ENCODE measurements at regions not wholly inside any gene's neighbourhood (a gene's known extent, or its start where the extent isn't known, plus 50 kb on each side); places are given as distances from the start of the nearest gene placed in this dataset.
"Not testable (repeated sequence)": the region's sequence is repeated elsewhere in the genome, so short reads cannot be mapped to it uniquely, and the experiment has no call there.

DNA sequence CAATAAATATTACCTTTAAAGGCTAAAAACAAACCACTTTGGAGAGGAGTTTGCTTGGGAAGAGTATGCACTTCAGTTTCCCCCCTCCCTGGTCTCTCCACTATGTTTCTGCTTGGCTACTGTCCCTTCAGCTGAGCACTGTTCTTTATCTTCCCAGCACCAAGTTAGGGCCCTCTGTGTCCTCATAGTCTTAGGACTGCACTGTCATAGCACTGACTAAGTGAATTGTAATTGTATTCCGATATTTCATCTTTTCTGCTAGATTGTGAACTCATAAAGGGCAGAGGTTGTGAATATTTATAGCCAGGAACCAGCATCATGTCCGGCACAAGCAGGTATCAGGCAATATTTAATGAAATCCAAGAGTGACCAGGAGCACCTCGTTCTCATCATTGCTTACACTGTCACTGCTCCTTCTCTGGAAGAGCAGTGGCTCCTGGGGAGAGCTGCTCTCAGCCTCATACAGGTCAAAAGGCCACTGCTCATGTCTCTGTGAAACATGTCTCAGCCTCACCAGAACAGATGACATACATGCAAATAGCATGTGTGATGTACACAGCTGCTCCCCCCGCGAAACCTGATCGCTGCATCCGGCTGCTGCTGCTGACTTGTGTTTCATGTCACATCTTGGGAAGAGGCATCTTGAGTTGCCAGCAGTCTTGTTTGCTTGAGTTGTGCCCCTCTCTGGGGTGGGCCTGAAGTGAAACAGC, 279.7 kb upstream of the MSX2 start:
- no peak for DNase-seq (ENCODE audit: low read depth)

DNA sequence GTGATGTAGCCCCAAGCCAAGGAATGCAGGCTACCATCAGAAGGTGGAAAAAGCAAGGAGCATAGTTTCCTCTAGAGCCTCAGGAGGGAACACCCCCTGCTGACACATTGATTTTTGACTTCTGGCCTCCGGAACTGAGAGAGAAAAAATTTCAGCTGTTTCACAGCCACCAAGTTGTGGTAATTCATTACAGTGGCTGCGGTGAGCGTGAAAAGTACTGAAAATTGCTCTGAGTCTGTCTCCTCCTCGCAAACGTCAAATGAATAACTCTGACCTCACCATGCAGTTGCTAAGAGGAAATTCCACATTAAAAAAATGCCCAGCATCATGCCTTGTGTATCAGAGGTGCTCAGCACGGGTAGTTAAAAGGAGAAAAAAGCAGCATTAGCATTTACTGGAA, 277.9 kb upstream of the MSX2 start:
- DNase-seq (ENCODE audit: low read depth) = no peak

DNA sequence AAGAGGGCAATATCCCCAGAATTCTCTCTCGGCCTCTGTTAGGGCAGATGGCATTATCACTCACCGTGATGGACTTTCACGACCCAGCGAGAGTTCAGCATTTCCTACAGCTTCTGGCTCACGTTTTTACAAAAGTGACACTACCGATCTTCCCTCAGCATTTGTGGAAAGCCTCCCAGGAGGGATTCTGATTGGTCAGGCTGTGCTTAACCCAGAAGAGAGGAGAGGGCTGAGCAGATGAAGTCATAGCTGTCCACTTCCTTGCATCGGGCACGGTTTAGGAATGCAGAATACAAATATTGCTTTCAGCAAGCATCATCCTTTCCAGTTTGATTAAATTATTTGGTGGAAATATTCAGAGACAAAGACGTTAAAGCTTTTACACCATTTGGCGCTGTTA, 277.4 kb upstream of the MSX2 start:
- no peak for DNase-seq (ENCODE audit: low read depth)

DNA sequence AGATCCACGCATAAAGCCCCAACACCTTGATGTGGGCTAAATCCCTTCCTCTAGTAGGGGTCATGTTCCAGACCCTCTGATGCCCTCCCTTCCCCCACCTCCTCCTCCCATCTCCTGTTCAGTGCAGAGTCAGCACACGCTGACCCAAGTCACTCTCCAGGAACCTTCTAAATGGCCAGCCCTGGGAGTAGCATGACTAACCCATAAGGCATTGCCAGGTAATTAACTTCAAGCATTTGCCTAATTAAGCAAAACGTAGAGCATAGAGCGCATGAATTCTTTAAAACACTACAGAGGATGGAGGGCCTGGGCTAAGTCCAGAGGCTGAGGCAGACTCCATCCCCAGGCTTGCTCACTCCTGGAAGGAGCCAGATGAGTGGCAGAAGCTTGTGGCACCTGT, 276.3 kb upstream of the MSX2 start:
- DNase-seq (ENCODE audit: low read depth) = no peak

GRCh38 chr5:174448662-174449061, 275.7 kb upstream of the MSX2 start:
- DNase-seq (ENCODE audit: low read depth) = no peak

DNA sequence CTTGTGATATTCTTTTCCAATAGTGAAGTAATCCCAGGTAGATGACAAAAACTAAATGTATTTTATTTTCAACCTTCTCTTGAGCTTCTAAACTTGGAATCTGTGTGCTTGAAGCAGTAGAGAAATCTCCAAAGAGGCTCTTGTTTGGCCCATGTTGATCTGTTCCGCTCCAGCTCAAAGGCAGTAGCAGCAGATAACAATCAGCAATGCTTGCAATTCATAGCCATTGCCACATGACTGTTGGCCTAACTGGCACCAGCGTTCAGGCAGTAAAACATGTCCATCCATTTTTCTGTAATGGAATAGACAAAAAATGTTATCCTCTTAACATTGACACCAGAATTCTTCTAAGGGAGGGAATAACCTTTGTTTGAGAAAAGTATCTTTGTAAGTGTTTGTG, 270.7 kb upstream of the MSX2 start:
- DNase-seq (ENCODE audit: low read depth) = no peak

DNA sequence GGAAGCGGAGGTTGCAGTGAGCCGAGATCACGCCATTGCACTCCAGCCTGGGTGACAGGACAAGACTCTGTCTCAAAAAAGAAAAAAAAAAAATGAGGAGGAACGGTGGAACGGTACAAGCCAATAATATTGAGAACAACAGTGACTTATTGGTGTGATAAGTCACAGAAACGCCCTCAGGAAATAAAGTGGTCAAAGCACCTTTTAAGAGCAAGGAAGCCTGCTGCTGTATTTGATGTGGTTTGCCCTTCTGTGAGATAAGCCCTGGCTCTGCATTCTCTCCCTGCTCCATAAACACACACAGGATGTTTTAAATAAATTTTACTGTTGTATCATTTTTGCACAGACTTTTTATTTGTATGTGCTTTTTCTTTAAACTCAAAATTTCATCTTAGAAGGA, 269.9 kb upstream of the MSX2 start:
- DNase-seq (ENCODE audit: low read depth) = no peak

GRCh38 chr5:174454890-174455289, 269.5 kb upstream of the MSX2 start:
- DNase-seq (ENCODE audit: low read depth) = no peak

GRCh38 chr5:174455301-174455700, 269.1 kb upstream of the MSX2 start:
- DNase-seq (ENCODE audit: low read depth) = no peak

- no peak for DNase-seq (ENCODE audit: low read depth)
These were observed 267.2 kb upstream of the MSX2 start for GRCh38 chr5:174457141-174457678.

DNA sequence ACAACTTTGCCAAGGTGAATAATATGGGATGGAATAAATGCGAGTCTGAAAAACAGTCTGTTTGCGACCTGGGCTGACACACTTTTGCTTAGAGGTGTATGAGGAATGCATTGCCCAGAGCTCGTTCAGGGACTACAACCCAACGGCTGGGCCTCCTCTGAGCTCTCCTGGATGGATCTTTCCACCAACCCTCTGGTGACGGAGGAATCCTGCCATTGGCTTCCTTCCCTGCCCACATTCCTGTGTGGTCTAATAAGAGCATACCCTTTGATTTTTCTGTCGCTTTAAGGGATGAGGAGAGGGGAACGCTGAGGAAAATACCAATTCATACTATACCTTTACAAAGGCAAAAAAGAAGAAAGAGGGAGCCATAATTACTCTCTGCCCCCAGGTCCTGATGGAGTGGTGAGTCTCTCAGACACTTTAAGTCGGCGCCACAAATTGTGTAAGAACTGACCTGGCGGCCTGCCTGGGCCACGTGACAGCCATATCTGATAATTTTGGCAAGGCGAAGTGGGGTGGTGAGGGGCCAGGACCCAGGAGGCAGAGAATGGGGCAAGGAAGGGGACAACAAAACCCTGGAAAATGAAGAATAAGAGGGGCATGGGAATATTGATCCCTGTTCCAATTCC, 265.2 kb upstream of the MSX2 start:
- no peak for DNase-seq (ENCODE audit: low read depth)

- no peak for DNase-seq (ENCODE audit: low read depth)
These were observed 264.4 kb upstream of the MSX2 start for GRCh38 chr5:174459832-174460448.

- DNase-seq (ENCODE audit: low read depth) = no peak
These were observed 262.3 kb upstream of the MSX2 start for GRCh38 chr5:174462129-174462528.

GRCh38 chr5:174464504-174465165, 259.7 kb upstream of the MSX2 start:
- DNase-seq (ENCODE audit: low read depth) = no peak

DNA sequence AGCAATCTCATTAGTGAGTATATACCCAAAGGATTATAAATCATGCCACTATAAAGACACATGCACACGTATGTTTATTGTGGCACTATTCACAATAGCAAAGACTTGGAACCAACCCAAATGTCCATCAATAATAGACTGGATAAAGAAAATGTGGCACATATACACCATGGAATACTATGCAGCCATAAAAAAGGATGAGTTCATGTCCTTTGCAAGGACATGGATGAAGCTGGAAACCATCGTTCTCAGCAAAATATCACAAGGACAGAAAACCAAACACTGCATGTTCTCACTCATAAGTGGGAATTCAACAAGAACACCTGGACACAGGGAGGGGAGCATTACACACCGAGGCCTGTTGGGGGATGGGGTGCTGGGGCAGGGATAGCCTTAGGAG, 252.9 kb upstream of the MSX2 start:
- DNase-seq (ENCODE audit: low read depth) = not testable (repeated sequence)

- no peak for DNase-seq (ENCODE audit: low read depth)
These were observed 251.4 kb upstream of the MSX2 start for GRCh38 chr5:174472956-174473355.

GRCh38 chr5:174476001-174476400, 248.4 kb upstream of the MSX2 start:
- DNase-seq (ENCODE audit: low read depth) = not testable (repeated sequence)

GRCh38 chr5:174479325-174479724, 245.1 kb upstream of the MSX2 start:
- DNase-seq (ENCODE audit: low read depth) = no peak

DNA sequence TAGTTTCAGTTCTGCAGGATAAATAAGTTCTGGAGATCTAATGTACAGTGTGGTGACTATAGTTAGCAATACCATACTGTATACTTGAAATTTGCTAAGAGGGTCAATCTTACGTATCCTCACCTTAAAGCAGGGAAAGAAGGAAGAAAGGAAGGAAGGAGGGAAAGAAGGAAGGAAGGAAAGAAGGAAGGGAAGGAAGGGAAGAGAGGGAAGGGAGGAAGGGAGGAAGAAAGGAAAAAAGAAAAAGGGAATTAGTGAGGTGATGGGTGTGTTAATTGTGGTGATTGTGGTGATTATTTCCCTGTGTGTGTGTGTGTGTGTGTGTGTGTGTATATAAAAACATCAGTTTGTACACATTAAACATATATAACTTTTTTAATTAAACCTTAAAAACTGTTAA, 242.6 kb upstream of the MSX2 start:
- no peak for DNase-seq (ENCODE audit: low read depth)

GRCh38 chr5:174482607-174483024, 241.8 kb upstream of the MSX2 start:
- no peak for DNase-seq (ENCODE audit: low read depth)

DNA sequence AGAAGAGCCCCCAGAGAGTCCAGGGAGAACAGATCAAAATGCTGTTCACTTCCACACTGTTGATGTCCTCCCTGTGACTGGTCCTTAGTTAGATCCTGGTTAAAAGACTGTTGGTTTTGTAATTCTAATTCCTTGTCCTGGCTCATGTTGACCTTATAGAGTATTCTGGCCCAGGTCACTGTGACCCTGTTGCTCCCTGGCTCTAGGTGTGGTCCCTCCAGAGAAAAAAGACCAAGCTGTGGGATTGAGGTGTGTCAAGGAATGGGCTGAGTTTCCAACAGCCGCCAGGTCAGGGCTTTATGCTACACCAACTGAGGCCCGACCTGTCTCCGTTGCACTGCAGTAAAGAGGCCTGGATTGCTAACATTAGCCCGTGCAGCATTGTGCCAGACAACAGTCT, 241.0 kb upstream of the MSX2 start:
- DNase-seq (ENCODE audit: low read depth) = no peak

DNA sequence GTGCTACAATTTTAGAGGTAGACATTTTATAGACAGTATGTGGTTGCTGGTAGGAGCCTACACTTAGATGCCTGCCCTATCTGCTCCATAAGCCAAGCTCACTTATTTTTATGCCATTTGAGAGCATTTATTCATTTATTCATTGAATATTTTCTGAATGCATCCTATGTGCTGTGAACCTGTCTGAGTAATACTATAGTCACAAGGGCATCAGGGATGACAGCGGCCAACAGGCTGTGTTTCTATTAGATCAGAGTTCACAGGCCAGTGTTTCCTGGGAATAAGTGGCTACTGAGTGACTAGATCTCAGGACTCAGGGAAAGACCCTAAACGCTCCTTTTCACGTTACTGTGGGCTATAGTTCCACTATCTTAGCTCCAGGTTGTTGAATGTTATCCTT, 235.2 kb upstream of the MSX2 start:
- DNase-seq (ENCODE audit: low read depth) = no peak
